Coronary artery (tissue), 2 donors: ENCODE measurements at regions not wholly inside any gene's neighbourhood (a gene's known extent, or its start where the extent isn't known, plus 50 kb on each side); places are given as distances from the start of the nearest gene placed in this dataset.

ENCODE experiments used
- DNase-seq: peaks from one replicate; pipeline ENCODE4 v3.0.0-alpha.2; 2017; ENCODE audit warnings: low spot score
- H3K27ac ChIP-seq, 2 donors: fragments of 200-600 bp; sonication (generic); one replicate each; pipeline ENCODE4 v1.5.1; 2016 to 2019
- H3K4me3 ChIP-seq: fragments of 200-600 bp; sonication (generic); 2 replicates; pipeline ENCODE4 v1.5.1; 2016; ENCODE audit warnings: mild to moderate bottlenecking, moderate library complexity
- TF ChIP-seq, protein P1 (sequence below): fragments of 200-600 bp; sonication (generic); IDR thresholded peaks from one replicate; pipeline ENCODE4 v1.5.1; 2019; ENCODE audit warnings: antibody characterized with exemption

DNA sequence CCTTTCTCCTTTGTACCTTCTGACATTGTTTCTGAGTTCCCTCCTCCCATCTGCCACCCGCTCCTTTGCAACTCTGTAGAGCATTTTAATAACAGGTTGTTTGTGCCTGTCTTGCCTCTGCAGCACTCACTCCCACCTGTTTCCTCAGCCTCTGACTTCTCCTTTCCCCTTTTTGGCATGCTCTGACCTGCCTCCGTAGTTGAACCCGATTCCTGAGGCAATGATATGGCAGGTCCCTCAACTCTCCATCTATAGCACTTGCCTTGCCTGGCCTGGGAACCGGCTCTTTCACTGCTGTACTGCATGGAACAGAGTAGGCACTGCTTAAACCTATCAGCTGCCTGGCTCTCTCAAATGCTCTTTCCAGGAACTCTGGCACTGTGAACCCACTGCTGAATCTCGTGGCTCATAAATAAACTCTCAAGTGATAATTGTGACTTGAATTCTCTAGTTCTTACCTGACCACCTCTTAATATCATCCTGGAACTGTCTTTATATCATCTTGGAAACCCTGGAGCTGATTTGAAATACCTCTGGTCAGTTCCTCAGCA, 50.3 kb downstream of the UTRN start:
- DNase-seq = no peak
- H3K4me3 ChIP-seq = no peak overlapping the region
- TF ChIP-seq, protein P1, sequence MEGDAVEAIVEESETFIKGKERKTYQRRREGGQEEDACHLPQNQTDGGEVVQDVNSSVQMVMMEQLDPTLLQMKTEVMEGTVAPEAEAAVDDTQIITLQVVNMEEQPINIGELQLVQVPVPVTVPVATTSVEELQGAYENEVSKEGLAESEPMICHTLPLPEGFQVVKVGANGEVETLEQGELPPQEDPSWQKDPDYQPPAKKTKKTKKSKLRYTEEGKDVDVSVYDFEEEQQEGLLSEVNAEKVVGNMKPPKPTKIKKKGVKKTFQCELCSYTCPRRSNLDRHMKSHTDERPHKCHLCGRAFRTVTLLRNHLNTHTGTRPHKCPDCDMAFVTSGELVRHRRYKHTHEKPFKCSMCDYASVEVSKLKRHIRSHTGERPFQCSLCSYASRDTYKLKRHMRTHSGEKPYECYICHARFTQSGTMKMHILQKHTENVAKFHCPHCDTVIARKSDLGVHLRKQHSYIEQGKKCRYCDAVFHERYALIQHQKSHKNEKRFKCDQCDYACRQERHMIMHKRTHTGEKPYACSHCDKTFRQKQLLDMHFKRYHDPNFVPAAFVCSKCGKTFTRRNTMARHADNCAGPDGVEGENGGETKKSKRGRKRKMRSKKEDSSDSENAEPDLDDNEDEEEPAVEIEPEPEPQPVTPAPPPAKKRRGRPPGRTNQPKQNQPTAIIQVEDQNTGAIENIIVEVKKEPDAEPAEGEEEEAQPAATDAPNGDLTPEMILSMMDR = no peak
- H3K27ac ChIP-seq = no peak overlapping the region

- DNase-seq = no peak
- no peak overlapping the region for H3K27ac ChIP-seq
- H3K4me3 ChIP-seq = no peak overlapping the region
- TF ChIP-seq, protein P1 = no peak
These were observed 50.8 kb downstream of the UTRN start for GRCh38 chr6:144335914-144336313.

DNA sequence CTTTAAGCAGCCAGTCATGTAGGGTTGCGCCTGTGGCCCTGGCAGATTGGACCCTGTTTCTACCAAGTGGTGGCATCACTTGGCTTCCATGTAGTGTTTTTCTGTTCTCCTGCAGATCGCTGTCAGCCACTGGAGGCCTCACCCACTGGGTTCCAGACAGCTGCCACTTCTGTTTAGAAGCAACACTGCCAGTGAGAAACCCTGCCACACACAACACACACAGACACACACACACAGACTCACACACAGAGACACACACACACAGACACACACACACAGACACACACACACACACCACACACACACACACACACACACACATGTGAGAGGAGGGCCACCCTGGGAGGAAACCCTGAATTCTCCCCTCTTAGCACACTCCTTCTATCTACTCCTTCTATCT, 51.8 kb downstream of the UTRN start:
- Histone ChIP-seq H3K27ac (no peak overlapping the region), H3K4me3 (no peak overlapping the region)
- no peak for DNase-seq
- TF ChIP-seq, protein P1 = no peak

DNA sequence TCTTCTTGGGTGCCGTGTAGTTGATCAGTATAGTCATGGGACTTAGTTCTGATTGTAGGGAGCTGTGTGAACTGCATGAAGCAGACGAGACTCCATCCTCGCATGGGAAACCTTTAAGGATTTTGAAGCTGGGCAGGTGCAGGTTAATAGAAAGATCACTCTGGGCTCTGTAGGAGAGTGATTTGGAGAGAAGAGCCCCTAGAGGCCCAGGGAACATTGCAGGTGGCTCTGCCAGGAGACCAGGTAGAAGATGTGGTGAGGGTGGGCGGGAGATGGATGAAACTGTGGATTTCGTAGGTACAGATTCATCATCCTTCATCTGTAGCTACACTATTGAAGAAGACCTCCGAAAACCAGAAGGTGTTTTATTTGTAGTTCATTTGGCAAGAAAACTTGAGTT, 53.3 kb downstream of the UTRN start:
- no peak for DNase-seq
- Histone ChIP-seq H3K27ac (no peak overlapping the region), H3K4me3 (no peak overlapping the region)
- TF ChIP-seq, protein P1 = no peak

- no peak overlapping the region for H3K27ac ChIP-seq
These were observed 54.0 kb downstream of the UTRN start for GRCh38 chr6:144338951-144339700.

GRCh38 chr6:144339859-144340452, 54.8 kb downstream of the UTRN start:
- TF ChIP-seq, protein P1 = no peak
- Histone ChIP-seq H3K27ac (peak overlapping the region in 1 of 2 donors; percentile 3), H3K4me3 (no peak overlapping the region)
- no peak for DNase-seq

More at GRCh38 chr6:144338951-144339700, 54.0 kb downstream of the UTRN start:
- TF ChIP-seq, protein P1 = no peak
- no peak for DNase-seq
- H3K4me3 ChIP-seq = no peak overlapping the region
